D341Med (cell line): ENCODE measurements at regions not wholly inside any gene's neighbourhood (a gene's known extent, or its start where the extent isn't known, plus 50 kb on each side); places are given as distances from the start of the nearest gene placed in this dataset.

Source experiments
- DNase-seq: peaks from one replicate; pipeline ENCODE4 v3.0.0; 2012; ENCODE audit warnings: low spot score

DNA sequence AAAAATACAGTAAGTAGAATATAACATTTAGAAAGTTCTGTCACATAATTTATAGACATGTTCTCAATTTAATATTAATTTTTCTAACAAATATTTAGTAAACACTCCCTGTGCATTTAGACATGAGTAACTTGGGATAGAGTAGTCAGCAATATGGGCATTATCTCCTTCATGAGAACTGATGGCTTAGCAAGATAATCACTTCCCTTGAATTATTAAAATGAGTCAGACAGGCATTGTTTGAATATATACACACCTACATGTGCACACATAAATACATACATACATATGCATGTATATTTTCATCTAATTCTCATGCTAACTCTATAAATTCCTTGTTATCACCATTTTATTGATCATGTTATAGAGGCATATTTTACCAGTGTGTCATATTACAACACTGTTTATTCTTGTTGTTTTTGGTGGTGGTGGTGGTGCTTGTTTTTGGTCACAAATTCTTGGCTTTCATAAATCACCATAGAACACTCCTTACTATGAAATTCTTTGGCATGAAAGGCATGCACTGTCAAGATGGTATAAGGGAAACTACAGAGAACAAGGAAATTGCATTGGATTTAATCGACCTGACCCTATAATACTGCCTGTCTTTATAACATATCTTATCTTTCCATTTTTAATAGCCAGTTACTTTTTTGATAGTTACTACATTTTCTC, 434.5 kb upstream of the MANEA start:
- DNase-seq: no peak

DNA sequence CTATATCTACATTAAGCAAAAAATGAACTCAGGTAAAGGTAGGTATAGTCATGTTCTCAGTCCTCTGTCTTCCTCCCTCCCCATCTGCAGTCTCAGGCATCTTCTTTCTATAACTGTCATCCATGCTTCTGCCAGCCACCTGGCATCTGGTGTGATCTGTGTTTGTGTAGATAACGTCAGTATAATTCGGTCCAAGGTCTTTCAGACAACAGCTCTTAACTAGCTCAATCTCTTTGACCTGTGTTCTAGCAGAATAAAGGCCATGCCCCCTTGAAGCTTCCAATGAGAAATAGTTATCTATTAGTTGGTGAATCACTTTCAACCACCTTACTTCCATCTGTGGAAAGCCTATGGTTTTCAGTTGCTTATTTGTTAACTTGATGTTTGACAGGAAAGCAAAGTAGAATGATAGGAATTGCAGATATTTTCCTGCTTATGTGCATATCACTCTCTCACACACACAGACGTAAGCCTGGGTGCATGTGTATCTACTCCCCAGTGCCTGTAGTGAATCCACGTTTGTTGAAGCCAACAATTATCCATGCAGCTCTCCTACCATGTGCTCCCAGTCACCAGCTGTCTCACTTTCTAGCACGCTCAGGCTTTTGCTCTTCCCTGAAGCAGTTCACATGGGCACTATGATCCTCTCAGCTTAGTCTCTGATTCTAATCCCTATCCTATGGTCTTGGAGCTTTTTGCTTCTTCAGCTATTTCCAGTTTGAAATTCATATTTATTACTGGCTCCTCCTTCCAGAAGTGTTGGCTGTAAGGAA, 433.7 kb upstream of the MANEA start:
- peak; percentile 46 for DNase-seq

GRCh38 chr6:95145457-95145856, 431.9 kb upstream of the MANEA start:
- DNase-seq: no peak

- no peak for DNase-seq
Observed at GRCh38 chr6:95159557-95159956, 417.8 kb upstream of the MANEA start.

DNA sequence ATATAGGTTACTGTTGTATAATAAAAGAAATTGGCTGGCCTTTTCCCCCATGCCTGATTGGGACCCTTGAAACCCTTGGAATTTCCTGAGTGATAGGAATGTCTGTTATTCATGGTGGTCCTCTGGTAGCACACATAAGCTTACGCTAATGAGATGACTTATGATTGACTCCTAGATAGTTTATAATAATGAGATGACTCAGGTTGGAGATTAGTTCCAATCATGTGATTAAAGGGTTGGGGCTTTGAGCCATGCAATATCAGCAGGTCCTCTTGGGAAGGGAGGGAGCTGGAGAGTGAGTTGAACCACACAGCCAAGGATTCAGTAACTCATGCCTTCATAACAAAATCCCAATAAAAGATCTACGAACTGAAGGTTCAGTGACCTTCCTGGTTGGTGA, 407.6 kb upstream of the MANEA start:
- DNase-seq: no peak

GRCh38 chr6:95175927-95176675, 401.2 kb upstream of the MANEA start:
- DNase-seq: no peak

- DNase-seq: no peak
Observed at GRCh38 chr6:95185874-95186273, 391.5 kb upstream of the MANEA start.

DNA sequence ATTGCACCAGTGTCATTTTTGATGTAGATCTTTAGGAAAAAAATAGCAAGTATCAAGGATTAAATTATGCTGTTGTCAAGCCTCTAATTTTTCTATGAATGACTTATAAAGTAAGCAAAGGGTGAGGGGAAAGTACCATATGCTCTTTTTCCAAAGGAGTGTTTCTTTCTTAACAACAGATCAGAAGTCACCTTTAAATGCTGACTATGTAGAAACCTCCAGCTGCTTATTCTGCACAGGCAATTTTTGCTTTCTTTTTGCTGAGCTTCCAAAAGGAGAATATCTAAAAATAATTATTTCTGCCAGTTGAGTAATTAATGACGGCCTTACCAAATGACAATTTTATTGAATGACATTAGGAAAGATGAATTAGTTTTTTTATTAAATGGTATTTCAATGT, 390.6 kb upstream of the MANEA start:
- DNase-seq: no peak

- no peak for DNase-seq
Observed at GRCh38 chr6:95197590-95197989, 379.7 kb upstream of the MANEA start.

DNA sequence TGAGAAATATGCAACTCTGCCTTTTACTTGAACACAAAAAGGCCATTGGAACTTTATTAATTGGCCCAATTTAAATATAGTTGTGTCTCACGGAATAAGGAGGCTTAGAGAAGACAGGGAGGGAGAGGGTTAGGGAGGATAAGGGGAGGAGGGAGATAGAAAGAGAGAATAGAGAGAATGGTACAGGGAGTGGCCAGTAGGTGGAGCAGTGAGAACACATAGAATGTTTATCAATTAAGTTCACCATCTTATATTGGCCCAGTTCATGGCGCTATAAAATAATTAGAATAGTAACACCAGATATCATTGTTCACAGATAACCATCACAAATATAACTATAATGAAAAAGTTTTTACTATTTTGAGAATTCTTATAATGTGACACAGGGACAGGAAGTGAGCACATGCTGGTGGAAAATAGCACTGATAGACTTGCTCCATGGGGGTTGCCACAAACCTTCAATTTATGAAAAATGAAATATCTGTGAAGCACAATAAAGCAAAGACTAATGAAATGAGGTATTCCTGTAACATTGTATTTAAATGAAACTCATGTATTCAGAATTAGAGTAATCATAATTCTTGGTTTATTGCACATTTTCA, 374.1 kb upstream of the MANEA start:
- peak; percentile 52 for DNase-seq

DNA sequence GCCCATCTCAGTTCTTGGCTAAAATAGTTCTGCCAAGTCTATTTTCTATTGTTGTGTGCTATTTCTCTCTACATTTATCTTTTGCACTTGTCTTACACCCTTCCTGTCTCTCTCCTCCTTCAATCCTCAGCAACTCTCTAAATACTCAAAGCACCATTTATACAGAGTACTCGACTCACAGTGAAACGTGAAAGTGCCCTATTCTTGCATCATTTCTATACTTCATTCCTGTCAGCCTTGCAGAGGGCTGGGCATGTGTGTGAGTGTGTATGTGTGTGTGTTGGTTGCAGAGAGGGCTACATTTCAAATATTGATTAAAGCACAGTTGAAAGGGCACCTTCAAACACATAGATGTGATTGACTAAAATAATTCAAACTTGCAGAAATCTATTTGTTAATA, 373.2 kb upstream of the MANEA start:
- DNase-seq: no peak

DNA sequence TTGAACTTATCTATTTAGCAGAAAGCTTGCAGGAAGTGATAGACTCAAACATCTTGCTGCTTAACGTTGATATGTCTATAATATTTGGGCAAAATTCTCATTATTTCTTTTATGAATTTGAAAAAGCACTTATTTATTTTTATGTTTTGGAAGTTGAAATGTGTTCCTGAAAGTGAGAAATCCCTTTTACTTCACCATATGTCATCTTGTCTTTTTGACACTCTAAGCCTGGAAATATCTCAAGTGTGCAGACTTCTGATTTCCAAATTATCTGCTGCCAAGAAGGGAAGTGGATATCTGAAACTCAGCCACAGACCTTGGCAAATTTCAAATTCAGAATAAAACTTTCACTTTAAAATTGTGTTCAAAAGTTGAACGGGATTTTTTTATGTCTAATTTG, 368.7 kb upstream of the MANEA start:
- DNase-seq: no peak

GRCh38 chr6:95209074-95209473, 368.3 kb upstream of the MANEA start:
- no peak for DNase-seq

DNA sequence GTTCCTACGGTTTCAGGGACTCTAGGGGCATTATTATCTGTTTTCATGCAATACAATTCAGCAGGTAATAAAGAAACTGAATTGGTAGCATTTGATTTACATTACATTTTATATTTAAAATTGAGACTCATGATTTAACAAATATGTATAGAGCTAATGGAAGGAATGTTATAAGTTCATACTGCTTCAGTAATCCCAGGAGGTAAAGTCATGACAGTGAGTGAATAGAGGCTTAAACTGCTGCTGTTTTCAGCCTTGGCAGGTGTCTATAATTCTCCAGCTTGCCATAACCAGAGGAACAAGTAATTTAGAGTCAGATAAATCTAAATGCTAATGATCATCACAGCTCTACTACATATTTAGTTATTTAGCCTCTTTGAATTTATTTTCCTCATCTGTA, 360.8 kb upstream of the MANEA start:
- no peak for DNase-seq

DNA sequence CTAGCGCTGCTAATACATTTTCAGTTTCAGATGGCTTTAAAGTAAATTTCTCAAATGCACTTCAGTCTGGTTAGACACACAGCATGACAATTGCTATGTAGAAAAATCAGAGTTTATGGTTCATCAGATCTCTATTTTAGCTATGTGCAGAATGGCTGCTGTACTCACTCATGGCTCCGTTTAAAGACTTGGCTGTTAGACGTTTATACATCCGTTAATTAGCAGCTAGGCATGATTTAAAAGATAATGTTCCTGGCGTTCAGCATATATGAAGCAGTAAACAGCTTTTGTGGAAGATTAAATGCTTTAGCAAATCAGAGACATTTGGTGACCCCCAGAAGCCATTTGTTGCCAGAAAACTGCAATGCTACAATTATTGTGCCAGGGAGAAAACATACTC, 350.0 kb upstream of the MANEA start:
- DNase-seq: peak; percentile 41

DNA sequence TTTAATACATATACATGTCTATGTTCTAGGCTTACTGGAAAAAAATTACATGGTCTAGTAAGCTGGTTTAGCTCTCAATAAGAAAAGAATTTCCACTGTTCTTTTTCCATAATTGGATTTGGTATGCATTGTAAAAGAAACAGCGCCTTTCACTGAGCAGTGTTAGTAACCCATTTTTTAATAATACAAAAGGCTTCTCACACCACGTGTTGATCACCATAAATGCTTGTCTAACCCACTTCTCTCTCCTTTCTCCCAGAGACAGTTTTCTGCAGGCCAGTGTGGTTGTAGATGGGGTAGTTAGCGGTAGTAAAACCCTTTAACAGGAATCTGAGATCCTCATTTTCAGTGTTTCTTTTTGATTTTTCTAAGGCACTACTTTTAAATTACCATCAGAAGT, 348.7 kb upstream of the MANEA start:
- no peak for DNase-seq

DNA sequence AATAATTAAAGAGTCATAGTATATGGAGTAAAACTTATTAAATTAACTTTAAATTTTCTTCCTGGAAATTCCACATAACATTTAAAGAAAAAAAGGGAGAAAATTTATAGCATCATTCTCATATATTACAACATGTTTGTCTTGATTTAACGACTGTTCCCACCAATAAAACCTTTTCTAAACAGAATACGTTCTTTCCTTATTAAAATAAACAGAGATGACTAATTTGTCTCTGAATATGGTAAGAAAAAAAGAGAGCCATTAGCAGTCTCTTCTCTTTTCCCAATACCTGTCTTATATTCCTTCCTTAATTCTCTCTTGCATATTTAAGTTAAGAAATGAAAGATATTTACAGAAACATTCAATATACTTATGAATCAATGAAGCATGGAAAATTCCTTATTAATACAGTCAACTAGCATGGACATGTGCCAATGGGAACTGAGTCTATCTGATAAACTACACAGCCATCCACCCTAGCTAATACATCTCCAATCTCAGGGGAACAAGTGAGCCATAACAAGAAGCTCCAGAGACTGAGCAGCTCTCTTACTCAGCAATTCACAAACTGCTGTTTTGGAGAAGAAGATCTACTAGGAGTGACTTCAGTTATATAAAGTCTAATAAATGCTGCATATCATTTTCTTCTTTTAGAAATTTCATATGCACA, 347.1 kb upstream of the MANEA start:
- DNase-seq: peak; percentile 35

- no peak for DNase-seq
Observed at GRCh38 chr6:95231416-95231815, 345.9 kb upstream of the MANEA start.

GRCh38 chr6:95232446-95232845, 344.9 kb upstream of the MANEA start:
- no peak for DNase-seq

DNA sequence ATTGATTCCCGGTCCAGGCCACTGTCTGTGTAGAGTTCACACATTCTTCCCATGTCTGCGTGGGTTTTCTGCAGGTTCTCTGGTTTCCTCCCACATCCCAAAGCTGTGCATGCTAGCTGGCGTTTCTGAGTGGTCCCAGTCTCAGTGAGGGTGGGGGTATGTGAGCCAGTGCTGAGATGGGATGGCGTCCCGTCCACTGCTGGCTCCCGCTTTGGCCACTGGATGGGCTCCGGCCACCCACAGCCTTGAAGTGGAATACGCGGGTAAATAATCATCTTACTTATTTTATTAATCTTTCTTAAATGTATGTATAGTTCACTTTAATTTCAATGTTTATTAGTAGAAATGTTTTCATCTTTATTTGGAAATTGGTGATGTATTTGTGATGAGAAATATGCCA, 343.5 kb upstream of the MANEA start:
- no peak for DNase-seq

DNA sequence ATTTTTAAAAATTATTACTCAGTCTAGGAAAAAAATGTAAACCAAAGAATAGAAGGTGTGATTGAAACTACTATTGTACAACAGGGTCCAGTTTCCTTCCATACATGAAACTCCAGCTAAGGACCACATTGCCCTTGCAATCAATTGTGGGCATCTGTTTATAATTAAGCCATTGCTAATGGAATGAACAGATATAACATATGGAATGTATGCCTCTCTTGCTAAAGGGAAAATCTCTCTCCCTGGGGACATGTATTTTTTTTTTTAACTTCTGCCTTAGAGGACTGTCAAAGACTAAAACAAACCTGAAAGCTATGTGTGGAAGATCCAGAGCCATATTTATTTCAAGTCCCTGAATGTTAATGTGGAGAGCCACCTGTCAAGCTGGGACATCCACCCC, 336.8 kb upstream of the MANEA start:
- peak; percentile 32 for DNase-seq

DNA sequence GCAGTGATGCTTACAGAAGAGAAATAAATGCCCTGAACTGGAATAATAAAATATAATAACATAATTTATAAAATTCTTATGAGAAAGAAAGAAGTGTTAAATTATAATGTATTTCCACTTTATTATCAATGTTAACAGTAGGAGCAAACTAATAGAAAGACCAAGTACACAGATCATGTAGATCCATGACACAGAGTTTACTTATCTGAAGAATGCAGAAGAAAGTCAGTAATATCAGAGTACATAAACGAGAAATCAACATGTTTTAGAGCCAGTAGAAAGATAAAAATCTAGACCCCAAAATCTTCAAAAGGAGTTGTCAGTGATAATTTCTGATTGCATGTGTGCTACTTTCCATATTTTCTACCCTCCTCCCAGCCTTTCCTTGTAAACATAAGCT, 334.8 kb upstream of the MANEA start:
- no peak for DNase-seq
